Heart left ventricle (tissue), 16 donors: ENCODE measurements at regions not wholly inside any gene's neighbourhood (a gene's known extent, or its start where the extent isn't known, plus 50 kb on each side); places are given as distances from the start of the nearest gene placed in this dataset.

ENCODE experiments used
- ATAC-seq, 4 donors: fragments of 200-7000 bp; cut with Tn5 transposase; one replicate each; pipeline ENCODE4 v1.9.1; 2020 to 2022; ENCODE audit warnings: moderate library complexity in 4 of 4, mild to moderate bottlenecking in 3 of 4, moderate number of reproducible peaks in 1 of 4
- DNase-seq, 5 donors: peaks; one replicate each; pipeline ENCODE4 v3.0.0-alpha.2; 2020
- H3K27ac ChIP-seq, 12 donors: fragments of 200-600 bp; sonication (generic) in 4 of 12; one replicate each; pipeline versions ENCODE4 v1.5.0 to v1.8.0; 2016 to 2022; ENCODE audit warnings: mild to moderate bottlenecking in 2 of 12
- H3K27me3 ChIP-seq, 9 donors: fragments of 200-600 bp; sonication (generic) in 2 of 9; one replicate each; pipeline versions ENCODE4 v1.5.1 to v1.8.0; 2016 to 2022; ENCODE audit warnings: mild to moderate bottlenecking in 3 of 9
- H3K36me3 ChIP-seq, 9 donors: fragments of 200-600 bp; sonication (generic) in 2 of 9; one replicate each; pipeline versions ENCODE4 v1.5.0 to v1.8.0; 2018 to 2022; ENCODE audit warnings: mild to moderate bottlenecking in 2 of 9
- H3K4me1 ChIP-seq, 12 donors: fragments of 200-600 bp; sonication (generic) in 4 of 12; one replicate each; pipeline versions ENCODE4 v1.5.0 to v1.8.0; 2016 to 2022; ENCODE audit warnings: mild to moderate bottlenecking in 3 of 12
- H3K4me3 ChIP-seq, 12 donors: fragments of 200-600 bp; sonication (generic) in 4 of 12; one replicate each; pipeline versions ENCODE4 v1.5.0 to v1.8.0; 2017 to 2022; ENCODE audit warnings: mild to moderate bottlenecking in 9 of 12, moderate library complexity in 4 of 12
- H3K9me3 ChIP-seq, 12 donors: fragments of 200-600 bp; sonication (generic) in 4 of 12; one replicate each; pipeline versions ENCODE4 v1.5.0 to v1.8.0; 2016 to 2022; ENCODE audit warnings: mild to moderate bottlenecking in 1 of 12
- POLR2A ChIP-seq, 2 donors: fragments of 450-650 bp; IDR thresholded peaks; one replicate each; pipeline ENCODE4 v1.6.1; 2017; ENCODE audit warnings: antibody characterized with exemption in 2 of 2, mild to moderate bottlenecking in 2 of 2, moderate library complexity in 2 of 2
- WGBS, 4 donors: extraction: QIAGEN DNeasy Blood & Tissue Kit in 2 of 4; methylation state at CpG; one replicate each; pipeline versions ENCODE4 v1.1.5 to v1.1.7; 2013 to 2018; 5-methylcytosine and 5-hydroxymethylcytosine counted together
- intact Hi-C, 10 donors: fragments of 100-400 bp; cut with DNase I; formaldehyde crosslinking; loops; one replicate each; pipeline versions ENCODE4 v1.11.1 to v1.14.2; 2022
- TF ChIP-seq, protein P1 (sequence below), 12 donors: fragments of 200-600 bp; sonication (generic) in 4 of 12; IDR thresholded peaks; one replicate each; pipeline versions ENCODE4 v1.5.0 to v1.8.0; 2018 to 2022; ENCODE audit warnings: antibody characterized with exemption in 12 of 12, mild to moderate bottlenecking in 5 of 12
- donor health status: ischemic (EF 13 %, LVEDD 7.1; RV severe dilation, severe dysfunction).
- donor health status: healthy with polysubstance abuse.
- donor health status: DM: no; HTN: yes; CAD: no.
- donor health status: DM: no; HTN: no; CAD: no.
- donor health status: ischemic (EF 25% LVEDD 6.9; RV normal size, moderate dysfunction).
- donor health status: ischemic (EF 25% LVEDD 5.7; RV mildly dilated, moderate dysfunction).
- donor health status: healthy.
- donor health status: DM: yes; HTN: yes; CAD: no.
- donor health status: ischemic (EF 35%, LVEDD 5.7; RV mildly dilated, moderate dysfunction).
- donor health status: nonischemic (EF 11% LVEDD 7.7; RV severe dilation, severe dysfunction).
- donor health status: DM: yes; HTN: yes; CAD: no.
- donor health status: PGD.
- donor health status: ischemic (EF 29% LVEDD 5.4; RV normal size, mild dysfunction).
- donor health status: nonischemic (EF 23%, LVEDD 6.1; RV moderate dilation, normal function).

DNA sequence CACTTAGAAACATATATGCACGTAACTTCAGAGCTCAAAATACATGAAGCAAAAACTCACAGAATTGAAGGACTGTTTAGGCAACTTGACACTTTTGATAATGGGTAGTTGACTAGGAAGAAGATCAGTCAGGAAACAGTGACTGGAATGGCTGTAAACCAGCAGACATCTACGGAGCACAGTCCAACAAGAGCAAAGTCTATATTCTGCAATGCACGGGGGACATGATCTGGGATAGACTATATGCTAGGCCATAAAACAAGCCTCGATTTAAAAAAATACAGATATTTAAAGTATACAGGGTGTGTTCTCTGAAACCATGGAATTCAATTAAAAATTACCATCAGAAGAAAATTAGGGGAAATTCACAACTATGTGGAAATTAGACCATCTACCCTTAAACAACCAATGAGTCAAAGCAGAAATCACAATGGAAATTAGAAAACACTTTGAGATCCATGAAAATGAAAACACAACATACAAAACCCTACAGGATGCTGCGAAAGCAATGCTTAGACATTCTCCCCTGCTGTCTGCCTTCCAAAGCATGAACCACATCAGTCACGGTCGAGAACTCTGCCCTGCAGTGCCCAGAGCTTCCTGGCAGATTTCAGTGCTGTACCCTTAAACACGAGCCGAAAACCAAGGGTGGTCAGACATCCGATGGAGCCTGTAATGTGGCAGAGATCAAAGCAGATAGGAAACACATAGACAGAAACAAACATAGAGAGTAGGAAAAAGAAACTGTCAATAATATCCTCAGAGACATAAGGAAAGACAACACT, 651.9 kb upstream of the HS6ST1 start:
- Histone ChIP-seq H3K4me1 (no peaks in the 10 kb centered on the region), H3K9me3 (no peaks in the 10 kb centered on the region), H3K27me3 (peaks cover 0 to 3% (median 0%) of the 10 kb centered on the region in 9 donors), H3K4me3 (no peak overlapping the region), H3K36me3 (no peaks in the 10 kb centered on the region), H3K27ac (no peak overlapping the region)
- 61 to 70% (median 67%) methylated on average over 10 of the region's 10 CpGs for WGBS, 4 donors
- intact Hi-C loops = no loop called here
- DNase-seq (no peak), ATAC-seq (no peak)
- no peak for TF ChIP-seq POLR2A (IDR thresholded peaks at IDR 0.05)
- TF ChIP-seq, protein P1, sequence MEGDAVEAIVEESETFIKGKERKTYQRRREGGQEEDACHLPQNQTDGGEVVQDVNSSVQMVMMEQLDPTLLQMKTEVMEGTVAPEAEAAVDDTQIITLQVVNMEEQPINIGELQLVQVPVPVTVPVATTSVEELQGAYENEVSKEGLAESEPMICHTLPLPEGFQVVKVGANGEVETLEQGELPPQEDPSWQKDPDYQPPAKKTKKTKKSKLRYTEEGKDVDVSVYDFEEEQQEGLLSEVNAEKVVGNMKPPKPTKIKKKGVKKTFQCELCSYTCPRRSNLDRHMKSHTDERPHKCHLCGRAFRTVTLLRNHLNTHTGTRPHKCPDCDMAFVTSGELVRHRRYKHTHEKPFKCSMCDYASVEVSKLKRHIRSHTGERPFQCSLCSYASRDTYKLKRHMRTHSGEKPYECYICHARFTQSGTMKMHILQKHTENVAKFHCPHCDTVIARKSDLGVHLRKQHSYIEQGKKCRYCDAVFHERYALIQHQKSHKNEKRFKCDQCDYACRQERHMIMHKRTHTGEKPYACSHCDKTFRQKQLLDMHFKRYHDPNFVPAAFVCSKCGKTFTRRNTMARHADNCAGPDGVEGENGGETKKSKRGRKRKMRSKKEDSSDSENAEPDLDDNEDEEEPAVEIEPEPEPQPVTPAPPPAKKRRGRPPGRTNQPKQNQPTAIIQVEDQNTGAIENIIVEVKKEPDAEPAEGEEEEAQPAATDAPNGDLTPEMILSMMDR (IDR thresholded peaks at IDR 0.05) = no peak

DNA sequence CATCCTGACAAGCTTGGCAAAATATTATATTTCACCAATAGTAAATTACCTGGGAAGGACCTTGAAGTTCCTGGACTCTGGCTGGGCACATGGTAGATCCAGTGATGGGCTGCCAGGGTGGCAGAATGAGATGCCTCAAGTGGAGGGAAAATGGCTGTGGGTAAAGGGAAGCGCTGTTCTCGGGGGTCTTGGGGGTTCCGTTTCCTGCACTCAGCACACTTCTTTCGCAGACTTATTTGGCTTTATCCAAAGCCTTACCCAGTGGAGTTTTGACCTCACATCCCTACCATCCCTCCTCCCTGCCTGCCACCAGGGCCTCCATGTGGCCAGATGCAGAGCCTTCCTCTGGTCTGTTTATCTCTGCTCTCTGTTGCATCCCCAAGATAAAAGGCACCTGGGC, 654.9 kb upstream of the HS6ST1 start:
- Histone ChIP-seq H3K27me3 (peaks cover 0 to 3% (median 0%) of the 10 kb centered on the region in 9 donors), H3K36me3 (no peaks in the 10 kb centered on the region), H3K4me1 (no peaks in the 10 kb centered on the region), H3K27ac (no peak overlapping the region), H3K4me3 (no peak overlapping the region), H3K9me3 (no peaks in the 10 kb centered on the region)
- TF ChIP-seq, protein P1 (IDR thresholded peaks at IDR 0.05) = no peak
- TF ChIP-seq POLR2A (IDR thresholded peaks at IDR 0.05) = no peak
- no peak for ATAC-seq
- WGBS, 4 donors = 82 to 96% (median 93%) methylated on average over 4 of the region's 4 CpGs
- DNase-seq = no peak
- intact Hi-C loops = no loop called here

DNA sequence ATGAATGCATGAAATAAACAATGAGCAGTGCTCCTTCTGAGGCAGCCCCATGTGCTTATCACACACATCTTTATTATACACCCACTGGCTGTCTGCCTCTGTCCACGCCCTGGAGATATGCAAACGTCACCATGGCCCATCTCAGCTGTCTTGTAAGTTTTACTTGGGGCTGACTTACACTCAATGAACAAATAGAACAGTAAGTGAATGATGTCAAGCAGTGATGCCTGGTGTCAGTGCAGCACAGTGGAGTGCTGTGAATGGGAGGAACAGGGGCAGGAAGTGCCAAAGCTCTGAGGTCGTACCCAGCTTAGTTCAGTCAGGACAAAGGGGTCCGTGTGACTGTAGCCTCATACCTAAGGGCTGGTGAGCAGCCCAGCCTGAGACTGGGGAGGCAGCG, 659.5 kb upstream of the HS6ST1 start:
- Histone ChIP-seq H3K4me1 (no peaks in the 10 kb centered on the region), H3K9me3 (no peaks in the 10 kb centered on the region), H3K27me3 (no peaks in the 10 kb centered on the region), H3K4me3 (no peak overlapping the region), H3K27ac (no peak overlapping the region), H3K36me3 (no peaks in the 10 kb centered on the region)
- 41 to 44% (median 42%) methylated on average over 5 of the region's 5 CpGs for WGBS, 4 donors
- no peak for TF ChIP-seq POLR2A (IDR thresholded peaks at IDR 0.05)
- TF ChIP-seq, protein P1 (IDR thresholded peaks at IDR 0.05) = no peak
- DNase-seq (no peak), ATAC-seq (no peak)
- intact Hi-C loops = no loop called here

DNA sequence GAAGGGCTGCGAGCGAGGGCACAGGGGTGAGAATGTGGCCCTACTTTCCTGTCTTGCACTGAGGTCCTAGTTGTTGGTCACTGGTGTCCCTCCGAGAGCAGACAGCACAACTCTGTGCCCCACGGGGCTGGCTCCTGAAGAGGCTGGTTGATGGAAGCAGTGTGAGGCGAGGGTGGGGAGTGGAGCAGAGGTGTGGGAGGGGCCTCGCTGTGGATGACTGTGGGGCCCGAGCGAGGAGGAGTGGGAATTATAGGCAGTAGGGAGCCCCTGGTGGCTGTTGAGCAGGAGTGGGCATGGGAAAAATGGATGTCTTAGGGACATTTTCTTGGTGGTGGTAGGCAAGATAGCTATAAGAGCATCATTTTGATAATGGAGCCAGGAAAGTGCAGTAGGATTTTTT, 660.5 kb upstream of the HS6ST1 start:
- no peaks in the 10 kb centered on the region for H3K4me1 ChIP-seq
- DNase-seq = no peak
- TF ChIP-seq, protein P1 (IDR thresholded peaks at IDR 0.05) = no peak
- no peak for TF ChIP-seq POLR2A (IDR thresholded peaks at IDR 0.05)
- no peak overlapping the region for H3K4me3 ChIP-seq
- H3K9me3 ChIP-seq = no peaks in the 10 kb centered on the region
- ATAC-seq = no peak
- H3K27ac ChIP-seq = no peak overlapping the region
- no peaks in the 10 kb centered on the region for H3K36me3 ChIP-seq
- intact Hi-C loops = no loop called here
- no peaks in the 10 kb centered on the region for H3K27me3 ChIP-seq
- WGBS, 4 donors = 71 to 88% (median 82%) methylated on average over 6 to 8 of the region's 8 CpGs
